Vagina (tissue), 2 donors: ENCODE measurements at regions not wholly inside any gene's neighbourhood (a gene's known extent, or its start where the extent isn't known, plus 50 kb on each side); places are given as distances from the start of the nearest gene placed in this dataset.

Source experiments
- DNase-seq, 2 donors: peaks; one replicate each; pipeline ENCODE4 v3.0.0-alpha.2; 2017; ENCODE audit errors: extremely low spot score in 2 of 2
- H3K27ac ChIP-seq: fragments of 200-600 bp; sonication (generic); one replicate; pipeline ENCODE4 v1.5.1; 2019
- H3K27me3 ChIP-seq: fragments of 200-600 bp; sonication (generic); one replicate; pipeline ENCODE4 v1.5.1; 2019
- H3K36me3 ChIP-seq, 2 donors: fragments of 200-600 bp; sonication (generic); one replicate each; pipeline ENCODE4 v1.5.1; 2017 to 2019
- H3K4me1 ChIP-seq: fragments of 200-600 bp; sonication (generic); one replicate; pipeline ENCODE4 v1.5.1; 2019
- H3K4me3 ChIP-seq, 2 donors: fragments of 200-600 bp; sonication (generic); 1 replicate in 1 of 2; 2 replicates in 1 of 2; pipeline ENCODE4 v1.5.1; 2016 to 2019
- H3K9me3 ChIP-seq: fragments of 200-600 bp; sonication (generic); one replicate; pipeline ENCODE4 v1.5.1; 2019
- POLR2A ChIP-seq, 2 donors: fragments of 450-650 bp; IDR thresholded peaks; one replicate each; pipeline ENCODE4 v1.6.1; 2017; ENCODE audit warnings: antibody characterized with exemption in 2 of 2, mild to moderate bottlenecking in 2 of 2, moderate library complexity in 2 of 2
- POLR2AphosphoS5 ChIP-seq, 2 donors: sonication (generic); formaldehyde crosslinking; IDR thresholded peaks; one replicate each; pipeline ENCODE4 v1.9.0; 2017; ENCODE audit warnings: antibody characterized with exemption in 2 of 2, mild to moderate bottlenecking in 2 of 2, low read depth in 1 of 2; ENCODE audit not compliant: insufficient read depth in 1 of 2
- intact Hi-C: fragments of 100-400 bp; cut with DNase I; formaldehyde crosslinking; loops from one replicate; pipeline ENCODE4 v1.15.1; 2023
- TF ChIP-seq, protein P1 (sequence below), 3 experiments: fragments of 450-650 bp in 2 of 3; fragments of 200-600 bp in 1 of 3; sonication (generic) in 1 of 3; IDR thresholded peaks; one replicate each; pipeline ENCODE4 v1.5.1; 2017 to 2019; ENCODE audit warnings: antibody characterized with exemption in 3 of 3, mild to moderate bottlenecking in 2 of 3, moderate library complexity in 2 of 3

DNA sequence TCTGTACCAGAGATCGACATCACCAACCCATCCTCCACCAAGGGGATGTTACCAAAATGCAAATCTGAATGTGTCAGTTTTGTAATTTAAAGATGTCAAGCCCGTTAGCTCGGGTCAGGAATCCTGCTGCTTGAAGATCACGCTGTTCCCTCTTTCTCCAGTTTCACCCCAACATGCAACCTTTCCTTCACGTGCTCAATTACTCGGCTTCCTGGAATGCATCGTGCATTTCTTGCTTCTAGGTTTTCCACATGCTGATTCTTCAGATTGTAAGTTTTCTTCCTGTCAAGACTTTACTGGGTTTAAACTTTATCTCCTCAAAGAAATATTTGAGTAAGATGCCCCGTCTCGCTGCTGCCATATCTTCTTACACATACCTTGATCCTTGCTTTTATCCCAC is 209.5 kb upstream of the SNX2 start:
- no peaks in the 10 kb centered on the region for H3K36me3 ChIP-seq
- no peaks in the 10 kb centered on the region for H3K27me3 ChIP-seq
- intact Hi-C loops, result no loop called here
- H3K27ac ChIP-seq, result no peak overlapping the region
- H3K9me3 ChIP-seq, result no peaks in the 10 kb centered on the region
- H3K4me3 ChIP-seq, result no peak overlapping the region
- no peak for DNase-seq
- H3K4me1 ChIP-seq, result no peaks in the 10 kb centered on the region
- TF ChIP-seq, protein P1, sequence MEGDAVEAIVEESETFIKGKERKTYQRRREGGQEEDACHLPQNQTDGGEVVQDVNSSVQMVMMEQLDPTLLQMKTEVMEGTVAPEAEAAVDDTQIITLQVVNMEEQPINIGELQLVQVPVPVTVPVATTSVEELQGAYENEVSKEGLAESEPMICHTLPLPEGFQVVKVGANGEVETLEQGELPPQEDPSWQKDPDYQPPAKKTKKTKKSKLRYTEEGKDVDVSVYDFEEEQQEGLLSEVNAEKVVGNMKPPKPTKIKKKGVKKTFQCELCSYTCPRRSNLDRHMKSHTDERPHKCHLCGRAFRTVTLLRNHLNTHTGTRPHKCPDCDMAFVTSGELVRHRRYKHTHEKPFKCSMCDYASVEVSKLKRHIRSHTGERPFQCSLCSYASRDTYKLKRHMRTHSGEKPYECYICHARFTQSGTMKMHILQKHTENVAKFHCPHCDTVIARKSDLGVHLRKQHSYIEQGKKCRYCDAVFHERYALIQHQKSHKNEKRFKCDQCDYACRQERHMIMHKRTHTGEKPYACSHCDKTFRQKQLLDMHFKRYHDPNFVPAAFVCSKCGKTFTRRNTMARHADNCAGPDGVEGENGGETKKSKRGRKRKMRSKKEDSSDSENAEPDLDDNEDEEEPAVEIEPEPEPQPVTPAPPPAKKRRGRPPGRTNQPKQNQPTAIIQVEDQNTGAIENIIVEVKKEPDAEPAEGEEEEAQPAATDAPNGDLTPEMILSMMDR (IDR thresholded peaks at IDR 0.05), result no peak
- no peak for TF ChIP-seq POLR2AphosphoS5 (IDR thresholded peaks at IDR 0.05; ENCODE audit: insufficient read depth in 1 of 2, low read depth in 1 of 2)
- no peak for TF ChIP-seq POLR2A (IDR thresholded peaks at IDR 0.05)

DNA sequence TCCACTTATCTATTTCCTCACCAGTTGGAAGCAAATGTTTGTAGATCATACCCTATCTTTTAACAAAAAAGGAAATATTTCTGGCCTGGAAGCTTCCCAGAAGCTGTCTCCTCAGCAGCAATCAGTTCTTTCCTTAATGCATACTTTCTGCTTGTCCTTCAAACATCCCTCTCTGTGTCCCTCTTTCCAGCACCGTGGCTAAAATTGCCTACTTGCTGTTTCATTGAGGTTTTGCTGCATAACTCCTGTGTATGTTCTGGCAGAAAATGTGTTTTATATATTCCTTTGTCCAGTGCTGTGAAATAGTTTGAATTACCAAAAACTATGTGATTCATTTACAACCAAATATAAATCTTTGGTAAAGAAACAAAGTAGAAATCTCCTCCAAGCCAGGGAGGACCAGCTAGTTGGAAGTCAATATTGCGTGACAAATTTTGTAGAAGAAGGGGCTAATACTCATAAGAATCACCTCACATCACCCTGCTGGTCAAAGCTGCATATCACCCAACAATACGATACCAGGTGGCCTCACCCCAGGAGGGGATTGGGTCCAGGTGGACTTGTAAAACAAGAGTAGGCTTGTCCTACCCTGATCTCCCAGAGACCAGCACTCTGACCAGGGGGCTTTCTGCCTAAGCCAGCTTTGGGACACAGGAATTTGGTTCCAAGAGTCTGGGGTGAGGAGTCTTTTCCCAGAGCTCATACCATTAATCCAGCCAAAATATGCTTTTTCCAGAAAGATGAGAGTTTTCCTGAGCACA is 198.4 kb upstream of the SNX2 start:
- Histone ChIP-seq H3K9me3 (no peaks in the 10 kb centered on the region), H3K36me3 (no peaks in the 10 kb centered on the region), H3K27ac (no peak overlapping the region), H3K27me3 (no peaks in the 10 kb centered on the region), H3K4me3 (no peak overlapping the region), H3K4me1 (no peaks in the 10 kb centered on the region)
- TF ChIP-seq, protein P1 (IDR thresholded peaks at IDR 0.05), result no peak
- TF ChIP-seq POLR2AphosphoS5 (IDR thresholded peaks at IDR 0.05; ENCODE audit: insufficient read depth in 1 of 2, low read depth in 1 of 2) (no peak), POLR2A (IDR thresholded peaks at IDR 0.05) (no peak)
- intact Hi-C loops, result no loop called here
- DNase-seq, result no peak

DNA sequence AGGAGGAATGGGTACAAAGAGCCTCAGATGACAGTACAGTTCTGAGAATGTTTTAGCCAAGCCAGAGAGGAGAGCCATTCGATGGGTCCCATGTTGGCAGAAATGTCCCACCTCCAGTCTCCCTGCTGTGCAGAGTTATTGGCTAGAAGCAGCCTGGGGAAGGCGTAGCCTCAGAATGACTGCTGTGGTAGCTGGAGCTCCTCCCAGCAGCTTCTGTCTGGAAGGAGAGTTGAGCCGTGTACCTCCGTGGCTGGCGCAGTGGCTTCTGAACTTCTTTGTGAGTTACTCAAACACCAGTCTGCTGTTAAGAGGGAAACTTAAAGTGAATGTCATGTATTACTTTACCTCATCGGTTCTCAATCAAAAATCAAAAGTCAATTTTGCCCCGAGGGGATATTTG is 193.3 kb upstream of the SNX2 start:
- no peak overlapping the region for H3K27ac ChIP-seq
- H3K36me3 ChIP-seq, result no peaks in the 10 kb centered on the region
- H3K4me3 ChIP-seq, result no peak overlapping the region
- TF ChIP-seq, protein P1 (IDR thresholded peaks at IDR 0.05), result no peak
- TF ChIP-seq POLR2AphosphoS5 (IDR thresholded peaks at IDR 0.05; ENCODE audit: insufficient read depth in 1 of 2, low read depth in 1 of 2) (no peak), POLR2A (IDR thresholded peaks at IDR 0.05) (no peak)
- no peaks in the 10 kb centered on the region for H3K27me3 ChIP-seq
- no peaks in the 10 kb centered on the region for H3K9me3 ChIP-seq
- intact Hi-C loops, result no loop called here
- no peaks in the 10 kb centered on the region for H3K4me1 ChIP-seq
- DNase-seq, result no peak

DNA sequence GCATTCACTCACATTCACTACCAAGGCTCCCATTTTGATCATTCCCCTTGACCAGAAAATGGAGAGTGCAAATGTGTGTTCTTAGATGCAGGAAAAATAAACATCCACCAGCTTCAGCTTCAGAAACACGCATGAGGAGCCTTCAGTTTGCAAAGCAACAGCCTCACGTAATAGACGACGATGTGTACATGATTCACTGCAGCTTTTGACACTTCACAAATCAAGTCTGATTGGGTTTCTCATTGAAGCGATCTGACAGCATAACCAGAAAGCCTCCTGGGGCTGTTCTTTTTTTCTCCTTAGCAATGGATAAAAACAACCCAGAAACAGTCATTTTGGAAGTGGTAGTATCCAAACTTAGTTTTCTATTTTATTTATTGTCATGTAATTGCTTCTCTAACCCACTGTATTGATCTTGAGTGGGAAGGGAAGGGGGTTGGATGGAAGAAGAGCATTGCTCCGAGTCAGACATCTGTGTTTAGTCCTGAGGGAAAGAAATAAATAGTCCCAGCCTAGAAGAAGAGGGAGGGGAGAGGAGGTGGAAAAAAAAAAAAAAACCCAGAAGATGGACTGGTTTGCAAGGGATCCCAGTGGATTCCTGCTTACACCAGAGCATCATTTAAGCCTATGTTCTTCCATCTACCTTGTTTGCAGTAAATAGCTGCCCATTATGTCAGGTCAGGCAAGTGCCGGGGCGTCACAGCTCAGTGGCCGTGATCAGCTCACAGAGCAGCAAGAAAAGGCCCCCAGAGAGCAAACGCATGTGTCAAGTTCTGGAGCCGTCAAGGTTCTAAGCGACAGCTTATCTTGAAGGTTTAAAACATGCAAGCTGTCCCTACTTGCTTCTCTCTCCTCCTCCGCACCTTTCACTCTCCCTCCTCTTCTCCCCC is 190.2 kb upstream of the SNX2 start:
- no peaks in the 10 kb centered on the region for H3K4me1 ChIP-seq
- H3K4me3 ChIP-seq, result no peak overlapping the region
- H3K27me3 ChIP-seq, result no peaks in the 10 kb centered on the region
- H3K36me3 ChIP-seq, result no peaks in the 10 kb centered on the region
- TF ChIP-seq POLR2AphosphoS5 (IDR thresholded peaks at IDR 0.05; ENCODE audit: insufficient read depth in 1 of 2, low read depth in 1 of 2), result no peak
- TF ChIP-seq POLR2A (IDR thresholded peaks at IDR 0.05), result no peak
- TF ChIP-seq, protein P1 (IDR thresholded peaks at IDR 0.05), result no peak
- no peaks in the 10 kb centered on the region for H3K9me3 ChIP-seq
- no peak overlapping the region for H3K27ac ChIP-seq
- intact Hi-C loops, result no loop called here
- DNase-seq, result no peak
